BJ (cell line): ENCODE measurements at regions not wholly inside any gene's neighbourhood (a gene's known extent, or its start where the extent isn't known, plus 50 kb on each side); places are given as distances from the start of the nearest gene placed in this dataset.

Source experiments
- CTCF ChIA-PET: fragments of 350-600 bp; formaldehyde crosslinking; extraction: SDS; loops from one replicate; lab custom pipeline; 2021; ENCODE audit warnings: antibody characterized with exemption, inconsistent platforms; lab: Yijun Ruan, JAX
- POLR2A ChIA-PET: fragments of 300-600 bp; sonication (Branson Sonifier 250); formaldehyde crosslinking; extraction: SDS; loops from one replicate; lab custom pipeline; 2021; ENCODE audit warnings: antibody characterized with exemption; lab: Charles Lee
- DNase-seq: peaks from one replicate; pipeline ENCODE4 v3.0.0-alpha.2; 2011; ENCODE audit warnings: low read depth
- H3K27me3 ChIP-seq: 2 replicates; pipeline ENCODE4 v1.6.0; 2011; ENCODE audit warnings: low read length; ENCODE audit not compliant: control insufficient read depth, insufficient read depth
- H3K36me3 ChIP-seq: 2 replicates; pipeline ENCODE4 v1.5.1; 2011; ENCODE audit warnings: low read length; ENCODE audit not compliant: control insufficient read depth, insufficient read depth
- H3K4me3 ChIP-seq: 2 replicates; pipeline ENCODE4 v1.5.1; 2011; ENCODE audit warnings: low read depth, mild to moderate bottlenecking, control low read depth, low read length
- TF ChIP-seq, protein P1 (sequence below): IDR thresholded peaks from 2 replicates; pipeline ENCODE4 v1.5.1; 2011; ENCODE audit warnings: low read depth, mild to moderate bottlenecking, control low read depth, inconsistent platforms, low read length, moderate library complexity; ENCODE audit not compliant: insufficient read depth

DNA sequence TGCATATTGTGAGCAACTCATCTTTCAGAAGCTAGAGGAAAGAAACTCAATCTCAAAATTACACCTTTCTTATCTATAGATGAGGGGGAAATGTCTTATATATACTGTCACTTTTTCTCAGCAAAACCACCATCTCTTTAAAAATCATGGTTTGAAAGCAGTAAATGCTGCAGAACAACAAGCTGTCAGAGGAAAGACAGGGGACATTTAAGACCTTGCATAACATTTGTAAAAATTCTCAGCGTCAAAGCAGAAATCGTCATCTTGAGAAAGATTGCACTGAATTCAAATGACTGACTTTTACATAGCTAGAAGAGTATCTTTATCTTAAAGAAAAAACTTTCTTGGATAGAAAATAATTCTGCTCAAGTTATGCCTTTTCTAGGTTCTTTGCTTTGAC is 122.2 kb upstream of the CADPS start:
- DNase-seq = no peak
- H3K4me3 ChIP-seq = no peak overlapping the region
- TF ChIP-seq, protein P1, sequence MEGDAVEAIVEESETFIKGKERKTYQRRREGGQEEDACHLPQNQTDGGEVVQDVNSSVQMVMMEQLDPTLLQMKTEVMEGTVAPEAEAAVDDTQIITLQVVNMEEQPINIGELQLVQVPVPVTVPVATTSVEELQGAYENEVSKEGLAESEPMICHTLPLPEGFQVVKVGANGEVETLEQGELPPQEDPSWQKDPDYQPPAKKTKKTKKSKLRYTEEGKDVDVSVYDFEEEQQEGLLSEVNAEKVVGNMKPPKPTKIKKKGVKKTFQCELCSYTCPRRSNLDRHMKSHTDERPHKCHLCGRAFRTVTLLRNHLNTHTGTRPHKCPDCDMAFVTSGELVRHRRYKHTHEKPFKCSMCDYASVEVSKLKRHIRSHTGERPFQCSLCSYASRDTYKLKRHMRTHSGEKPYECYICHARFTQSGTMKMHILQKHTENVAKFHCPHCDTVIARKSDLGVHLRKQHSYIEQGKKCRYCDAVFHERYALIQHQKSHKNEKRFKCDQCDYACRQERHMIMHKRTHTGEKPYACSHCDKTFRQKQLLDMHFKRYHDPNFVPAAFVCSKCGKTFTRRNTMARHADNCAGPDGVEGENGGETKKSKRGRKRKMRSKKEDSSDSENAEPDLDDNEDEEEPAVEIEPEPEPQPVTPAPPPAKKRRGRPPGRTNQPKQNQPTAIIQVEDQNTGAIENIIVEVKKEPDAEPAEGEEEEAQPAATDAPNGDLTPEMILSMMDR = no peak
- ChIA-PET CTCF (no interaction called here), POLR2A (no interaction called here)
- H3K36me3 ChIP-seq = no peaks in the 10 kb centered on the region
- no peaks in the 10 kb centered on the region for H3K27me3 ChIP-seq

DNA sequence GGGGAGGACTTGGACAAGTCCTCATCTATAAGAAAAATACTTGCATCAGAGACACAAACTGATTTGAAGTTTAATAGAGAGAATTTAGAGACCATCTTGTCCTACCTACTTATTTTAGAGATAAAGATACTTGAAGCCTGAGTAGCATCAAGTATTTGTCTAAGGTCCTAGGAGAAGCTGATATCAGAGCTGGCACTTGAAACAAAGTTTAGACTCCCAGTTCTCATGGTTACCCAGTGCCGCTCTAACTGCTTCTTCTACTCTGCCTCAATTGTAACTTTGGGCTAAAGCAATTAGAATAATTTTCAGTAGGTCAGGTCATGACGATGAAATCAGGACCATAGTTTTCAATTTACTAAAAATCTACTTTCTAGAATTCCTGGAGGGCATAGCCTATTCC is 123.9 kb upstream of the CADPS start:
- Histone ChIP-seq H3K27me3 (no peaks in the 10 kb centered on the region), H3K36me3 (no peaks in the 10 kb centered on the region), H3K4me3 (no peak overlapping the region)
- ChIA-PET CTCF (no interaction called here), POLR2A (no interaction called here)
- no peak for DNase-seq
- TF ChIP-seq, protein P1 = no peak

DNA sequence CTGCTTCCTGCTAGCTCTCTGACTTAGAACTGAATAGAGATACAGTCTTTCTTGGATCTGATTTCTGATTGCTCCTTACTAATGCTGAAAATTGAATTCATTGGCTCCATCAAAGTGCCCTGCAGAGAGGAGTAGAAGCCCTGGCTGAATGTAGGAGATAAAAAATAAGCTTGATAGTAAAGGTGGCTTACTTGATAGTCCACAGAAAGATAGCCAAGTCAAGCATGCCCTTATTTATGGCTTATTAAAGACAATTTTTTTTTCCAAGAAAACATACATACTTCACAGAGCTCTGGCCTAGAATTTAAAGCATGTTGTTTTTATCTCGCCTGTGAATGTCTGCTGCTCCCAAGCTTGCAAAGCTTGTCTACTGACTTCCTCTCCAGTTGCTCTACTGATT is 124.6 kb upstream of the CADPS start:
- ChIA-PET POLR2A (no interaction called here), CTCF (interaction anchor here (1.0 kb wide), 1 partner anchor 177 kb away, joined by 3 read pairs; no protein-coding TSS in a partner anchor)
- TF ChIP-seq, protein P1 = no peak
- no peak overlapping the region for H3K4me3 ChIP-seq
- DNase-seq = no peak
- no peaks in the 10 kb centered on the region for H3K27me3 ChIP-seq
- no peaks in the 10 kb centered on the region for H3K36me3 ChIP-seq

DNA sequence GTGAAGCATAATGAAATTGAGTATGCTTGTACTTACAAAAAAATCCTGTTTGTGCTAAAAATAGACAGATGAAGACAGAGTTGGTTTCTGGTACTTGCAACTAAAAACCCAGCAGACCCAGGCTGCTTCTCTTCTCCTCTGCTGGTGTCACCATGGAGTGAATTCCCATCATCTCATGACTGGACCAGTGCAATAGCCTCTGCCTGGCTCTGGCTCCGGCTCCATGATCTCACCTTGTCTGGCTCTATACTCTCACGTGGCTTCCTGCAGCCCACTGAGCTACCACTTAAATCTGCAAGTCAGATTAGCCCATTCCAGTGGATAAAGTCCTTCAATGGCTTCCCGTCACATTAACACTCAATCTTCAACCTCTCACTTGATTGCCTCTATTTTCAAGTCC is 129.2 kb upstream of the CADPS start:
- H3K4me3 ChIP-seq = no peak overlapping the region
- H3K27me3 ChIP-seq = no peaks in the 10 kb centered on the region
- TF ChIP-seq, protein P1 = no peak
- CTCF ChIA-PET = no interaction called here
- POLR2A ChIA-PET = no interaction called here
- DNase-seq = no peak
- H3K36me3 ChIP-seq = no peaks in the 10 kb centered on the region

DNA sequence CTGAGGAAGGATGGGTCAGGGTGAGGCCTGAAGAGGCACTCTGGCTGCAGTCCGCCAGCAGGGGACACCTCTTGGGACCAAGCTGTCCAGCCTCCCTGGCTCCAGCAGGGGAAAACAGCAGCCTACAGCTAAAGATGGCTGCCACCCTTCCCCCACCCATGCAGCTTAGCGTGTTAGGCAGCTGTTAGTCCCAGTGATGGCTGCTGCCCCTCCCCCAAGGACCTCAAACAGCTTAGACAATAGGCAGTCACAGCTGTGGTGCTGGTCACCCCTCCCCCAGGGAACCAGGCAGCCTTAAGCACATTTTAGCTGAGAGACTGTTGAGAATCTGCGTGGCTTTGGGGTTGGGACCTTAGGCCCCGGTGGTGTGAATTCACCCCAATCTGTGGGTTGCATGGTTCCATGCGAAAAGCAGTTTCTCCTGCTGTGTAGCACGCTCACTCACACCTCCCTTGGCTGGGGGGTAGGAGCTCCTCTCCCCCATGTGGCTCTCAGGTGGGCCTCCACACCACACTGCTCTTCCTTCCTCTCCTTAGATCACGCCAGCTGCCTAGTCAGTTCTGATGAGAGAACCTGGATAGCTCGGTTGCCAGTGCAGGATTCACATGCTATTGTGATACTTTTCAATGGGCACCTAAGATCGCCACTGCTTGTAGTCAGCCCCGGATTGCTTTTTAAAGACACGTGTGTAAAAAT is 140.5 kb upstream of the CADPS start:
- ChIA-PET CTCF (no interaction called here), POLR2A (no interaction called here)
- Histone ChIP-seq H3K4me3 (no peak overlapping the region), H3K36me3 (no peaks in the 10 kb centered on the region), H3K27me3 (no peaks in the 10 kb centered on the region)
- TF ChIP-seq, protein P1 = no peak
- DNase-seq = no peak
